ENCODE measurements at regions not wholly inside any gene's neighbourhood (a gene's known extent, or its start where the extent isn't known, plus 50 kb on each side); places are given as distances from the start of the nearest gene placed in this dataset.

GRCh38 chr9:115957585-115957984, 196.0 kb upstream of the PAPPA start:
- H3K79me2 ChIP-seq (ENCODE audit: insufficient read depth): no peaks in the 10 kb centered on the region
- no peak overlapping the region for H3K9ac ChIP-seq
- no peaks in the 10 kb centered on the region for H3K27me3 ChIP-seq (ENCODE audit: insufficient read depth)
- H3K9me3 ChIP-seq: no peaks in the 10 kb centered on the region
- no peaks in the 10 kb centered on the region for H3F3A ChIP-seq (replicated peaks; ENCODE audit: insufficient read depth)
- DNase-seq: no peak
- 0 out of 4 replicates have a peak overlapping the region, but pooled peaks of 1 of the 2 experiments have one; percentile 15 for H3K27ac ChIP-seq (ENCODE audit: low read depth in 2 of 2, low read length in 1 of 2)
- no peaks in the 10 kb centered on the region for H3K9me2 ChIP-seq
- ChIA-PET CTCF (no interaction called here), POLR2A (no interaction called here)
- no peak overlapping the region for H2AFZ ChIP-seq (ENCODE audit: low read depth)
- no peaks in the 10 kb centered on the region for H3K36me3 ChIP-seq (replicated peaks in 1 of 2; ENCODE audit: control insufficient read depth in 1 of 2, insufficient read depth in 2 of 2, low read length in 1 of 2)
- no peaks in the 10 kb centered on the region for H4K20me1 ChIP-seq (ENCODE audit: insufficient read depth)
- 84% methylated on average over 2 of the region's 2 CpGs for WGBS (ENCODE audit: low lambda C conversion rate)
- no peak for TF ChIP-seq CHD2 (IDR thresholded peaks at IDR 0.05; ENCODE audit: low read length, partially characterized antibody)
- no peak for TF ChIP-seq REST (IDR thresholded peaks at IDR 0.05; ENCODE audit: low read depth, low read length)
- no peak for TF ChIP-seq FOXM1 (IDR thresholded peaks at IDR 0.05; ENCODE audit: low read depth)
- TF ChIP-seq FOSL2 (IDR thresholded peaks at IDR 0.05; ENCODE audit: borderline replicate concordance, low read depth): no peak
- no peak for TF ChIP-seq USF2 (IDR thresholded peaks at IDR 0.05; ENCODE audit: borderline replicate concordance, low read depth, low read length)
- no peak for TF ChIP-seq FOXJ3 (CRISPR knock-in tag; IDR thresholded peaks at IDR 0.05)
- TF ChIP-seq TAF1 (IDR thresholded peaks at IDR 0.05; ENCODE audit: borderline replicate concordance, low read depth, low read length): no peak
- TF ChIP-seq, protein P1, sequence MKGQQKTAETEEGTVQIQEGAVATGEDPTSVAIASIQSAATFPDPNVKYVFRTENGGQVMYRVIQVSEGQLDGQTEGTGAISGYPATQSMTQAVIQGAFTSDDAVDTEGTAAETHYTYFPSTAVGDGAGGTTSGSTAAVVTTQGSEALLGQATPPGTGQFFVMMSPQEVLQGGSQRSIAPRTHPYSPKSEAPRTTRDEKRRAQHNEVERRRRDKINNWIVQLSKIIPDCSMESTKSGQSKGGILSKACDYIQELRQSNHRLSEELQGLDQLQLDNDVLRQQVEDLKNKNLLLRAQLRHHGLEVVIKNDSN (IDR thresholded peaks at IDR 0.05; ENCODE audit: borderline replicate concordance, low read depth): no peak
- TF ChIP-seq RAD21 (IDR thresholded peaks at IDR 0.05; ENCODE audit: low read length): no peak
- TF ChIP-seq NRF1 (IDR thresholded peaks at IDR 0.05; ENCODE audit: low read depth, low read length): no peak
- no peak for TF ChIP-seq YY1 (IDR thresholded peaks at IDR 0.05; ENCODE audit: low read depth)
- no peak for TF ChIP-seq POLR2AphosphoS5 (IDR thresholded peaks at IDR 0.05; ENCODE audit: low read depth, low read length)
- no peak for TF ChIP-seq SMC3 (IDR thresholded peaks at IDR 0.05; ENCODE audit: low read depth, low read length)
- TF ChIP-seq GATA2 (CRISPR knock-in tag; IDR thresholded peaks at IDR 0.05): no peak
- 0 out of 4 replicates have a peak, but pooled peaks cover 0 to 6% of the 10 kb centered on the region in 2 experiments for H3K4me1 ChIP-seq (ENCODE audit: control insufficient read depth in 1 of 2, insufficient read depth in 2 of 2, low read depth in 1 of 2, low read length in 1 of 2)
- no peak overlapping the region for H3K4me3 ChIP-seq (ENCODE audit: low read depth in 2 of 2, low read length in 1 of 2)
- H3K4me2 ChIP-seq: no peak overlapping the region

Measured in SK-N-SH (cell line).